Astrocyte (in vitro differentiated cells and primary cell): ENCODE measurements at regions not wholly inside any gene's neighbourhood (a gene's known extent, or its start where the extent isn't known, plus 50 kb on each side); places are given as distances from the start of the nearest gene placed in this dataset.

Source experiments
- DNase-seq: peaks from one replicate; pipeline ENCODE4 v3.0.0-alpha.2; 2010; ENCODE audit warnings: low read depth
- FAIRE-seq: peaks from 2 replicates; lab custom pipeline; 2011; peaks lifted over from hg19 to GRCh38; lab: Jason Lieb, UNC
- H2AFZ ChIP-seq: 2 replicates; pipeline ENCODE4 v1.6.0; 2012; ENCODE audit warnings: low read depth, low read length, inconsistent platforms
- H3K27ac ChIP-seq: 2 replicates; pipeline ENCODE4 v1.5.1; 2011; ENCODE audit warnings: low read depth, low read length, inconsistent platforms
- H3K27me3 ChIP-seq: 2 replicates; pipeline ENCODE4 v1.6.0; 2011; ENCODE audit warnings: low read length, inconsistent platforms; ENCODE audit not compliant: insufficient read depth
- H3K36me3 ChIP-seq: 2 replicates; pipeline ENCODE4 v1.5.1; 2011; ENCODE audit warnings: low read length, inconsistent platforms; ENCODE audit not compliant: insufficient read depth
- H3K4me1 ChIP-seq: 2 replicates; pipeline ENCODE4 v1.5.1; 2011; ENCODE audit warnings: low read length, inconsistent platforms; ENCODE audit not compliant: insufficient read depth
- H3K4me2 ChIP-seq: 2 replicates; pipeline ENCODE4 v1.6.0; 2012; ENCODE audit warnings: low read length, inconsistent platforms
- H3K4me3 ChIP-seq: 2 replicates; pipeline ENCODE4 v1.5.1; 2011; ENCODE audit warnings: low read depth, mild to moderate bottlenecking, low read length, inconsistent platforms; ENCODE audit not compliant: insufficient read depth
- H3K79me2 ChIP-seq: 2 replicates; pipeline ENCODE4 v1.6.0; 2012; ENCODE audit warnings: mild to moderate bottlenecking, low read length, inconsistent platforms; ENCODE audit not compliant: insufficient read depth
- H3K9ac ChIP-seq: 2 replicates; pipeline ENCODE4 v1.6.0; 2012; ENCODE audit warnings: mild to moderate bottlenecking, low read length, inconsistent platforms
- H3K9me3 ChIP-seq: 2 replicates; pipeline ENCODE4 v1.5.1; 2012; ENCODE audit warnings: low read depth, mild to moderate bottlenecking, low read length, inconsistent platforms; ENCODE audit not compliant: insufficient read depth
- H4K20me1 ChIP-seq: 2 replicates; pipeline ENCODE4 v1.6.0; 2012; ENCODE audit warnings: low read length, inconsistent platforms; ENCODE audit not compliant: insufficient read depth
- H3K27ac Mint-ChIP-seq: one replicate; pipeline ENCODE4 v1.8.0; 2021; ENCODE audit warnings: mild to moderate bottlenecking, mixed read lengths; ENCODE audit not compliant: unreplicated experiment
- H3K27me3 Mint-ChIP-seq: one replicate; pipeline ENCODE4 v1.8.0; 2021; ENCODE audit warnings: low read depth, mixed read lengths; ENCODE audit not compliant: unreplicated experiment
- H3K36me3 Mint-ChIP-seq: one replicate; pipeline ENCODE4 v1.8.0; 2021; ENCODE audit warnings: low read depth, mixed read lengths; ENCODE audit not compliant: unreplicated experiment
- H3K4me1 Mint-ChIP-seq: one replicate; pipeline ENCODE4 v1.8.0; 2021; ENCODE audit warnings: low read depth, mixed read lengths; ENCODE audit not compliant: unreplicated experiment
- H3K4me3 Mint-ChIP-seq: one replicate; pipeline ENCODE4 v1.8.0; 2021; ENCODE audit warnings: mild to moderate bottlenecking, moderate library complexity, mixed read lengths; ENCODE audit not compliant: unreplicated experiment
- H3K9me3 Mint-ChIP-seq: one replicate; pipeline ENCODE4 v1.8.0; 2021; ENCODE audit warnings: mild to moderate bottlenecking, mixed read lengths; ENCODE audit not compliant: unreplicated experiment
- EZH2 ChIP-seq: IDR thresholded peaks from 2 replicates; pipeline ENCODE4 v1.6.1; 2012; ENCODE audit warnings: mild to moderate bottlenecking, low read length, inconsistent platforms; ENCODE audit not compliant: insufficient read depth
- TF ChIP-seq, protein P1 (sequence below): IDR thresholded peaks from 2 replicates; pipeline ENCODE4 v1.5.1; 2011; ENCODE audit warnings: low read depth, mild to moderate bottlenecking, inconsistent platforms, low read length, moderate library complexity; ENCODE audit not compliant: insufficient read depth

- no peak overlapping the region for H2AFZ ChIP-seq
- no peaks in the 10 kb centered on the region for H3K79me2 ChIP-seq
- no peaks in the 10 kb centered on the region for H3K27me3 ChIP-seq
- DNase-seq, result no peak
- H3K9ac ChIP-seq, result no peak overlapping the region
- no peak for TF ChIP-seq EZH2
- TF ChIP-seq, protein P1, sequence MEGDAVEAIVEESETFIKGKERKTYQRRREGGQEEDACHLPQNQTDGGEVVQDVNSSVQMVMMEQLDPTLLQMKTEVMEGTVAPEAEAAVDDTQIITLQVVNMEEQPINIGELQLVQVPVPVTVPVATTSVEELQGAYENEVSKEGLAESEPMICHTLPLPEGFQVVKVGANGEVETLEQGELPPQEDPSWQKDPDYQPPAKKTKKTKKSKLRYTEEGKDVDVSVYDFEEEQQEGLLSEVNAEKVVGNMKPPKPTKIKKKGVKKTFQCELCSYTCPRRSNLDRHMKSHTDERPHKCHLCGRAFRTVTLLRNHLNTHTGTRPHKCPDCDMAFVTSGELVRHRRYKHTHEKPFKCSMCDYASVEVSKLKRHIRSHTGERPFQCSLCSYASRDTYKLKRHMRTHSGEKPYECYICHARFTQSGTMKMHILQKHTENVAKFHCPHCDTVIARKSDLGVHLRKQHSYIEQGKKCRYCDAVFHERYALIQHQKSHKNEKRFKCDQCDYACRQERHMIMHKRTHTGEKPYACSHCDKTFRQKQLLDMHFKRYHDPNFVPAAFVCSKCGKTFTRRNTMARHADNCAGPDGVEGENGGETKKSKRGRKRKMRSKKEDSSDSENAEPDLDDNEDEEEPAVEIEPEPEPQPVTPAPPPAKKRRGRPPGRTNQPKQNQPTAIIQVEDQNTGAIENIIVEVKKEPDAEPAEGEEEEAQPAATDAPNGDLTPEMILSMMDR, result no peak
- no peaks in the 10 kb centered on the region for H3K9me3 ChIP-seq
- Mint-ChIP-seq H3K9me3 (no peaks in the 10 kb centered on the region), H3K27ac (no peak overlapping the region), H3K36me3 (no peaks in the 10 kb centered on the region), H3K4me1 (peaks cover 26% of the 10 kb centered on the region), H3K4me3 (no peak overlapping the region), H3K27me3 (no peaks in the 10 kb centered on the region)
- H4K20me1 ChIP-seq, result no peaks in the 10 kb centered on the region
- no peak overlapping the region for H3K4me2 ChIP-seq
- no peak overlapping the region for H3K4me3 ChIP-seq
- H3K36me3 ChIP-seq, result no peaks in the 10 kb centered on the region
- H3K4me1 ChIP-seq, result peaks cover 2% of the 10 kb centered on the region
- FAIRE-seq, result no peak
- H3K27ac ChIP-seq, result no peak overlapping the region
These were observed 280.4 kb upstream of the PTGER4 start for GRCh38 chr5:40399349-40399748.

DNA sequence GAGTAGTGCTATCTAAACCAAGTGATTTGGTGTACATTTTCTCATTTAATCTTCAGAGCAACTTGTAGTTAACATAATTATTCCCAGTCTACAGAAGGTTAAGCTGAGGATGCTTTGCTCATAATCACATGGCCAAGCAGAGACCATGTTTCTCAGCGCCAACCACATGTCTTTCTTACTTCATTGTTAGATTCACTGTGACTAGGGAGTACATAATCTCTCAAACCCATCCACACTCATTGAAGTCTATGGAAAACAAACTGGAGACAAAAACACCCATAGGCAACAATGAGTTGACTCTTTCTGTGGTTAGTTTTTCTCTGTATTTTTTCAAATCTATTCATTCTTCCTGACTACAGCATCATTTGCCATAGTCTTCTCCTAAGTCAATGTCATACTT, 281.7 kb upstream of the PTGER4 start:
- no peak for FAIRE-seq
- no peak overlapping the region for H3K27ac Mint-ChIP-seq

DNA sequence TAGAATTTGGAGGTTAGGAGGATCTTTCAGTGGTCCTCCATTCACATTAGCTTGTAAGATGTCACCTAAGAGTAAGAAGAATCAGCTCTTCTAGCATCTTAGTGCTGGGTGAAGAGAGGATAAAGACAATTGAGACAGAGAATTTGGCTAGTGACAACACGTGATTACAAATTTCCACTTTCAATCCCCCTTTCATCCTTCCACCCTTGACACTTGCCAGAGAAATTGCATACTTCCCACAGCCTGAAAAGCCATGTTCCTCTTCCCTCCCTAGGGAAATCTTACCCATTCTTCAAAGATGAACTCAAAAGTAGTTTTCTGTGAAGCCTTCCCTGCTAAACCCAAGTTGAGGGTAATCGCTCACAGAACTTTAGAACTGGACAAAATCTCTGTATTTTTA, 282.6 kb upstream of the PTGER4 start:
- DNase-seq, result no peak
- TF ChIP-seq, protein P1, result no peak
- TF ChIP-seq EZH2, result no peak
- Mint-ChIP-seq H3K27me3 (no peaks in the 10 kb centered on the region), H3K36me3 (no peaks in the 10 kb centered on the region), H3K4me1 (peaks cover 24% of the 10 kb centered on the region), H3K4me3 (no peak overlapping the region), H3K27ac (no peak overlapping the region), H3K9me3 (no peaks in the 10 kb centered on the region)
- no peak overlapping the region for H3K4me2 ChIP-seq
- no peak for FAIRE-seq
- H3K4me3 ChIP-seq, result no peak overlapping the region
- peaks cover 2% of the 10 kb centered on the region for H3K4me1 ChIP-seq
- no peaks in the 10 kb centered on the region for H3K36me3 ChIP-seq
- H2AFZ ChIP-seq, result no peak overlapping the region
- no peak overlapping the region for H3K27ac ChIP-seq
- H3K27me3 ChIP-seq, result no peaks in the 10 kb centered on the region
- no peak overlapping the region for H3K9ac ChIP-seq
- H3K9me3 ChIP-seq, result no peaks in the 10 kb centered on the region
- no peaks in the 10 kb centered on the region for H4K20me1 ChIP-seq
- H3K79me2 ChIP-seq, result no peaks in the 10 kb centered on the region

More for the DNA sequence above, 281.7 kb upstream of the PTGER4 start:
- Histone ChIP-seq H3K4me1 (peaks cover 2% of the 10 kb centered on the region), H3K4me2 (no peak overlapping the region), H3K9me3 (no peaks in the 10 kb centered on the region), H3K4me3 (no peak overlapping the region), H3K27me3 (no peaks in the 10 kb centered on the region), H3K9ac (no peak overlapping the region), H2AFZ (no peak overlapping the region), H3K79me2 (no peaks in the 10 kb centered on the region), H3K27ac (no peak overlapping the region), H4K20me1 (no peaks in the 10 kb centered on the region), H3K36me3 (no peaks in the 10 kb centered on the region)
- no peaks in the 10 kb centered on the region for H3K27me3 Mint-ChIP-seq
- TF ChIP-seq EZH2, result no peak
- TF ChIP-seq, protein P1, result no peak
- no peak for DNase-seq
- H3K9me3 Mint-ChIP-seq, result no peaks in the 10 kb centered on the region
- H3K4me1 Mint-ChIP-seq, result peaks cover 26% of the 10 kb centered on the region
- no peak overlapping the region for H3K4me3 Mint-ChIP-seq
- H3K36me3 Mint-ChIP-seq, result no peaks in the 10 kb centered on the region
